Ishikawa (cell line): ENCODE measurements at regions not wholly inside any gene's neighbourhood (a gene's known extent, or its start where the extent isn't known, plus 50 kb on each side); places are given as distances from the start of the nearest gene placed in this dataset.

ENCODE experiments used
- CEBPB ChIP-seq: IDR thresholded peaks from 2 replicates; pipeline ENCODE4 v1.6.1; 2012
- CREB1 ChIP-seq: IDR thresholded peaks from 2 replicates; pipeline ENCODE4 v1.6.1; 2012; ENCODE audit warnings: low read depth
- EP300 ChIP-seq: IDR thresholded peaks from 2 replicates; pipeline ENCODE4 v1.6.1; 2012; ENCODE audit warnings: borderline replicate concordance
- FOXM1 ChIP-seq: IDR thresholded peaks from 2 replicates; pipeline ENCODE4 v1.6.1; 2012; ENCODE audit warnings: low read depth, borderline replicate concordance
- MAX ChIP-seq: IDR thresholded peaks from 2 replicates; pipeline ENCODE4 v1.6.1; 2012
- RAD21 ChIP-seq: IDR thresholded peaks from 2 replicates; pipeline ENCODE4 v1.6.1; 2012; ENCODE audit warnings: low read depth
- REST ChIP-seq: IDR thresholded peaks from 2 replicates; pipeline ENCODE4 v1.6.1; 2012; ENCODE audit warnings: low read depth, mild to moderate bottlenecking
- TAF1 ChIP-seq: IDR thresholded peaks from 2 replicates; pipeline ENCODE4 v1.6.1; 2012; ENCODE audit warnings: low read depth, mild to moderate bottlenecking
- TEAD4 ChIP-seq: IDR thresholded peaks from 2 replicates; pipeline ENCODE4 v1.6.1; 2012
- YY1 ChIP-seq: IDR thresholded peaks from 2 replicates; pipeline ENCODE4 v1.6.1; 2012; ENCODE audit warnings: low read depth
- ZBTB7A ChIP-seq: IDR thresholded peaks from 2 replicates; pipeline ENCODE4 v1.6.1; 2012; ENCODE audit warnings: low read depth

- TF ChIP-seq ZBTB7A (no peak), RAD21 (no peak), MAX (no peak), YY1 (no peak), TEAD4 (no peak), EP300 (no peak), TAF1 (no peak), REST (no peak), CREB1 (no peak), CEBPB (no peak), FOXM1 (no peak)
These were observed 223.6 kb downstream of the SHQ1 start for GRCh38 chr3:72624656-72625055.
